ENCODE measurements at regions not wholly inside any gene's neighbourhood (a gene's known extent, or its start where the extent isn't known, plus 50 kb on each side); places are given as distances from the start of the nearest gene placed in this dataset.

DNA sequence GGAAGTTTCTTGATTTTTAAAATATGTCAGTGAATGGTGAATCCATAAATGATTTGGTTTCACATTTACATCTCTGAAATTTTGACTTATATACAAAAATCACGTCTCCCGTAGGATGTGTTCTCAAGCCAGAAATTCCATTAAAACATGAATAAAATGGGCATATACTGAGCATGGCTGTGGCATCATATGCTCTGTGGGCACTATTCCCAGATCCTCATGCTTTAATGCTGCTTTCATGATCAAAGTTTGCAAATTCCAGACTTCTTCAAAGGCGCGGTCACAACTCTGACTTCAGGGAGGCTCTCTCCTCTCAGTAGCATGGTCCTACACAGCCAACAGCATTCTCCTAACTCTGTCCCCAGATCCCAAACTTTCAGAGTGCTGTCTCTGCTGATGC, 723.2 kb downstream of the TAF11L14 start:
- TF ChIP-seq, protein P1, sequence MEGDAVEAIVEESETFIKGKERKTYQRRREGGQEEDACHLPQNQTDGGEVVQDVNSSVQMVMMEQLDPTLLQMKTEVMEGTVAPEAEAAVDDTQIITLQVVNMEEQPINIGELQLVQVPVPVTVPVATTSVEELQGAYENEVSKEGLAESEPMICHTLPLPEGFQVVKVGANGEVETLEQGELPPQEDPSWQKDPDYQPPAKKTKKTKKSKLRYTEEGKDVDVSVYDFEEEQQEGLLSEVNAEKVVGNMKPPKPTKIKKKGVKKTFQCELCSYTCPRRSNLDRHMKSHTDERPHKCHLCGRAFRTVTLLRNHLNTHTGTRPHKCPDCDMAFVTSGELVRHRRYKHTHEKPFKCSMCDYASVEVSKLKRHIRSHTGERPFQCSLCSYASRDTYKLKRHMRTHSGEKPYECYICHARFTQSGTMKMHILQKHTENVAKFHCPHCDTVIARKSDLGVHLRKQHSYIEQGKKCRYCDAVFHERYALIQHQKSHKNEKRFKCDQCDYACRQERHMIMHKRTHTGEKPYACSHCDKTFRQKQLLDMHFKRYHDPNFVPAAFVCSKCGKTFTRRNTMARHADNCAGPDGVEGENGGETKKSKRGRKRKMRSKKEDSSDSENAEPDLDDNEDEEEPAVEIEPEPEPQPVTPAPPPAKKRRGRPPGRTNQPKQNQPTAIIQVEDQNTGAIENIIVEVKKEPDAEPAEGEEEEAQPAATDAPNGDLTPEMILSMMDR (IDR thresholded peaks at IDR 0.05), result no peak
- TF ChIP-seq POLR2A (IDR thresholded peaks at IDR 0.05), result no peak

Measured in breast epithelium (tissue), 3 donors.